K562 (cell line): ENCODE measurements at regions not wholly inside any gene's neighbourhood (a gene's known extent, or its start where the extent isn't known, plus 50 kb on each side); places are given as distances from the start of the nearest gene placed in this dataset.

Experiments
- ATAC-seq: fragments of 200-7000 bp; cut with Tn5 transposase; 3 replicates; pipeline ENCODE4 v1.9.1; 2020; ENCODE audit warnings: moderate library complexity
- BruUV-seq: library from RNA; stranded (reverse); fragments of 400-500 nt; replicated peaks from 2 replicates; lab custom pipeline; 2021; lab: Mats Ljungman, UMichigan
- CTCF ChIA-PET: fragments of 300-600 bp; formaldehyde crosslinking; extraction: SDS; loops from one replicate; lab custom pipeline; 2021; ENCODE audit warnings: low intra/inter-chr PET ratio; lab: Yijun Ruan, JAX
- POLR2A ChIA-PET: fragments of 300-600, 350-650 bp; sonication (Branson Sonifier 250); formaldehyde crosslinking; extraction: SDS; loops from one replicate; lab custom pipeline; 2021; ENCODE audit warnings: antibody characterized with exemption, inconsistent platforms; lab: Yijun Ruan, JAX
- DNase-seq, 4 experiments: peaks; one replicate each; pipeline versions ENCODE4 v3.0.0 to v3.0.0-alpha.2; 2011 to 2018; ENCODE audit warnings: low spot score in 3 of 4, mixed read lengths in 3 of 4; ENCODE audit errors: extremely low read depth in 1 of 4
- FAIRE-seq: peaks from 2 replicates; lab custom pipeline; 2011; peaks lifted over from hg19 to GRCh38; lab: Jason Lieb, UNC
- H2AFZ ChIP-seq: 2 replicates; pipeline ENCODE4 v1.6.0; 2011; ENCODE audit warnings: low read depth, low read length, control low read depth, inconsistent platforms
- H3K27ac ChIP-seq: fragments of 200-600 bp; 3 replicates; pipeline ENCODE4 v1.8.0; 2011; ENCODE audit warnings: low read depth, mild to moderate bottlenecking, control low read depth, inconsistent platforms, low read length, moderate library complexity, mixed read lengths; ENCODE audit errors: extremely low read depth
- H3K27me3 ChIP-seq, 2 experiments: fragments of 300-600 bp in 1 of 2; 2 replicates in 1 of 2; 3 replicates in 1 of 2; pipeline versions ENCODE4 v1.6.0 to v1.8.0; 2011; ENCODE audit warnings: inconsistent platforms in 2 of 2, low read length in 2 of 2, mild to moderate bottlenecking in 1 of 2, mixed read lengths in 1 of 2, moderate library complexity in 1 of 2; ENCODE audit not compliant: control insufficient read depth in 2 of 2, insufficient read depth in 2 of 2
- H3K36me3 ChIP-seq: fragments of 300-600 bp; 3 replicates; pipeline ENCODE4 v1.8.0; 2011; ENCODE audit warnings: mild to moderate bottlenecking, low read length, inconsistent platforms; ENCODE audit not compliant: control insufficient read depth, insufficient read depth
- H3K4me1 ChIP-seq, 2 experiments: fragments of 200-600 bp in 1 of 2; replicated peaks in 1 of 2; 2 replicates in 1 of 2; 3 replicates in 1 of 2; pipeline versions ENCODE4 v1.5.1 to v1.8.0; 2011; ENCODE audit warnings: inconsistent platforms in 2 of 2, low read length in 2 of 2, mild to moderate bottlenecking in 1 of 2, mixed read lengths in 1 of 2, moderate library complexity in 1 of 2; ENCODE audit not compliant: control insufficient read depth in 2 of 2, insufficient read depth in 2 of 2
- H3K4me2 ChIP-seq: 2 replicates; pipeline ENCODE4 v1.6.1; 2011; ENCODE audit warnings: low read length, control low read depth, inconsistent platforms, mixed read lengths; ENCODE audit not compliant: insufficient read depth
- H3K4me3 ChIP-seq: fragments of 200-600 bp; sonication (generic), shearing (Covaris generic); 2 replicates; pipeline ENCODE4 v1.5.1; 2016; ENCODE audit warnings: control low read depth, inconsistent platforms
- H3K79me2 ChIP-seq: fragments of 200-600 bp; 3 replicates; pipeline ENCODE4 v1.8.0; 2011; ENCODE audit warnings: low read length, inconsistent platforms; ENCODE audit not compliant: control insufficient read depth, insufficient read depth
- H3K9ac ChIP-seq, 2 experiments: 2 replicates each; pipeline versions ENCODE4 v1.6.0 to v1.6.1; 2011; ENCODE audit warnings: low read depth in 2 of 2, low read length in 2 of 2, control low read depth in 1 of 2, inconsistent platforms in 1 of 2, mild to moderate bottlenecking in 1 of 2, mixed read lengths in 1 of 2; ENCODE audit not compliant: insufficient read depth in 1 of 2
- H3K9me1 ChIP-seq: one replicate; pipeline ENCODE4 v1.6.0; 2011; ENCODE audit warnings: inconsistent platforms, mild to moderate bottlenecking, low read length, moderate library complexity; ENCODE audit not compliant: control insufficient read depth, insufficient read depth
- H3K9me3 ChIP-seq: replicated peaks from 2 replicates; pipeline ENCODE4 v1.5.1; 2011; ENCODE audit warnings: low read depth, low read length, inconsistent platforms; ENCODE audit not compliant: control insufficient read depth, insufficient read depth
- H4K20me1 ChIP-seq: replicated peaks from 2 replicates; pipeline ENCODE4 v1.6.1; 2011; ENCODE audit warnings: low read length, inconsistent platforms, mixed read lengths; ENCODE audit not compliant: control insufficient read depth, insufficient read depth
- CC2D1A ChIP-seq: fragments of 450-650 bp; IDR thresholded peaks from 2 replicates; pipeline ENCODE4 v1.6.1; 2017; ENCODE audit warnings: mild to moderate bottlenecking
- DPF2 ChIP-seq: fragments of 450-650 bp; IDR thresholded peaks from 2 replicates; pipeline ENCODE4 v1.6.1; 2016
- FOS ChIP-seq: IDR thresholded peaks from 3 replicates; pipeline ENCODE4 v1.6.1; 2011; ENCODE audit not compliant: insufficient read length; ENCODE audit errors: extremely low read depth
- MAZ ChIP-seq, 2 experiments: fragments of 450-650 bp in 1 of 2; sonication (generic) in 1 of 2; formaldehyde crosslinking; IDR thresholded peaks in 1 of 2; conservative IDR thresholded peaks in 1 of 2; 2 replicates each; pipeline versions ENCODE4 v1.4.0 to v1.5.0; 2020; ENCODE audit warnings: mild to moderate bottlenecking in 1 of 2, missing genetic modification reagents in 1 of 2
- MEF2A ChIP-seq: IDR thresholded peaks from 2 replicates; pipeline ENCODE4 v1.6.1; 2011; ENCODE audit warnings: low read depth, mild to moderate bottlenecking, low read length, moderate library complexity; ENCODE audit not compliant: control insufficient read depth
- ZNF274 ChIP-seq: IDR thresholded peaks from 2 replicates; pipeline ENCODE4 v1.6.1; 2011; ENCODE audit warnings: low read depth, mild to moderate bottlenecking, low read length, moderate library complexity, borderline replicate concordance
- ZNF408 ChIP-seq: fragments of 250-450 bp; sonication (Bioruptor Pico); IDR thresholded peaks from 2 replicates; pipeline ENCODE4 v1.4.0; 2020; ENCODE audit warnings: low read depth, mild to moderate bottlenecking, moderate library complexity
- ZNF551 ChIP-seq: fragments of 250-450 bp; sonication (Bioruptor Pico); IDR thresholded peaks from 2 replicates; pipeline ENCODE4 v1.5.0; 2021; ENCODE audit warnings: mild to moderate bottlenecking, moderate library complexity
- WGBS: fragments of 100-300 bp; shearing (Covaris generic); methylation state at CpG from one replicate; pipeline ENCODE4 v1.1.6; 2016; ENCODE audit warnings: low coverage, mixed read lengths; ENCODE audit not compliant: insufficient coverage; ENCODE audit errors: missing lambda C conversion rate; 5-methylcytosine and 5-hydroxymethylcytosine counted together
- in situ Hi-C: fragments of 300-500 bp; cut with MboI; formaldehyde crosslinking; loops from 4 replicates; pipeline ENCODE4 v1.15.0; 2018; ENCODE audit warnings: inconsistent platforms, mixed read lengths
- intact Hi-C: fragments of 100-400 bp; cut with micrococcal nuclease; formaldehyde crosslinking; loops from 2 replicates; pipeline ENCODE4 v1.14.2; 2022
- TF ChIP-seq, protein P1 (sequence below): sonication (generic); formaldehyde crosslinking; IDR thresholded peaks from 2 replicates; pipeline ENCODE4 v1.8.0; 2022; ENCODE audit warnings: mild to moderate bottlenecking, missing genetic modification reagents

DNA sequence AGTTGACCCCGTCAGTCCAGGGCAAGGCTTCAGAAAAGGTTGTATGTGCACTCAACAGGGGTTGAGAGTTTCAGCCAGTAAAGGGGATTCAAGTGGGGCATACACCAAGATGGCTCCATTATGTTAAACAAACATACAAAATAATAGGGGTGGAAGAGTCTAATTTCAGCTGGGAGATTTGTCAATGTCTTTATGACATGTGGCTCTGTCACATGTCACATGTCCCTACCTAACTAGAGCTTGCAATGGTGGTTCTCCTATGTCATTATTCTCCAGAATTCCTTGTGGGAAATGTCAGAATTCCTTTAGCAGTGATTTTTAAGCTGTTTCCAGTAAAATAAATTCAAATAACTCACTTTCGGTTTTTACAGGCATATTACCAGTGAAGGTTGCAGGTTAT lies 392.0 kb upstream of the ADGRL4 start:
- TF ChIP-seq ZNF551 (CRISPR knock-in tag) (no peak), DPF2 (no peak), MEF2A (no peak), FOS (no peak), ZNF274 (no peak), CC2D1A (no peak), MAZ (CRISPR knock-in tag; conservative IDR thresholded peaks at IDR 0.05 in 1 of 2, IDR thresholded peaks at IDR 0.05 in 1 of 2) (no peak), ZNF408 (CRISPR knock-in tag) (no peak)
- TF ChIP-seq, protein P1, sequence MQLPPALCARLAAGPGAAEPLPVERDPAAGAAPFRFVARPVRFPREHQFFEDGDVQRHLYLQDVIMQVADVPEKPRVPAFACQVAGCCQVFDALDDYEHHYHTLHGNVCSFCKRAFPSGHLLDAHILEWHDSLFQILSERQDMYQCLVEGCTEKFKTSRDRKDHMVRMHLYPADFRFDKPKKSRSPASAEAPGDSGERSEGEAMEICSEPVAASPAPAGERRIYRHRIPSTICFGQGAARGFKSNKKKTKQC (CRISPR knock-in tag), result no peak
- Histone ChIP-seq H3K79me2 (no peaks in the 10 kb centered on the region), H2AFZ (no peak overlapping the region), H3K27me3 (no peaks in the 10 kb centered on the region), H3K9me1 (no peaks in the 10 kb centered on the region), H3K4me1 (no peaks in the 10 kb centered on the region), H4K20me1 (no peaks in the 10 kb centered on the region), H3K27ac (no peak overlapping the region), H3K9me3 (no peaks in the 10 kb centered on the region), H3K9ac (no peak overlapping the region), H3K4me2 (no peak overlapping the region), H3K4me3 (no peak overlapping the region), H3K36me3 (no peaks in the 10 kb centered on the region)
- no TSS peak for BruUV-seq
- intact Hi-C loops (no loop called here), in situ Hi-C loops (no loop called here)
- DNase-seq (no peak), FAIRE-seq (no peak), ATAC-seq (no peak)
- WGBS, result 0% methylated on average over 2 of the region's 2 CpGs
- ChIA-PET CTCF (no interaction called here), POLR2A (no interaction called here)
